WERI-Rb-1 (cell line): ENCODE measurements at regions not wholly inside any gene's neighbourhood (a gene's known extent, or its start where the extent isn't known, plus 50 kb on each side); places are given as distances from the start of the nearest gene placed in this dataset.

Experiments used
- DNase-seq: peaks from one replicate; pipeline ENCODE4 v3.0.0-alpha.2; 2020
- H3K27ac ChIP-seq: fragments of 250-450 bp; sonication (Bioruptor Pico); 2 replicates; pipeline ENCODE4 v1.5.1; 2020; ENCODE audit warnings: mild to moderate bottlenecking, moderate library complexity
- H3K27me3 ChIP-seq: fragments of 250-450 bp; sonication (Bioruptor Pico); 2 replicates; pipeline ENCODE4 v1.5.1; 2021; ENCODE audit warnings: mild to moderate bottlenecking, low read depth, moderate library complexity; ENCODE audit not compliant: insufficient read depth, severe bottlenecking
- H3K36me3 ChIP-seq: fragments of 250-450 bp; sonication (Bioruptor Pico); 2 replicates; pipeline ENCODE4 v1.5.1; 2020; ENCODE audit warnings: mild to moderate bottlenecking, moderate library complexity
- H3K4me3 ChIP-seq: 2 replicates; pipeline ENCODE4 v1.5.1; 2011; ENCODE audit warnings: low read depth, mild to moderate bottlenecking, control low read depth, low read length
- H3K9me3 ChIP-seq: fragments of 250-450 bp; sonication (Bioruptor Pico); 2 replicates; pipeline ENCODE4 v1.5.1; 2021; ENCODE audit warnings: mild to moderate bottlenecking, moderate library complexity; ENCODE audit not compliant: severe bottlenecking
- CTCF ChIP-seq: IDR thresholded peaks from 2 replicates; pipeline ENCODE4 v1.5.1; 2011; ENCODE audit warnings: low read depth, mild to moderate bottlenecking, control low read depth, inconsistent platforms, low read length

GRCh38 chr7:153380636-153381035 is 621.1 kb downstream of the ACTR3B start:
- TF ChIP-seq CTCF, result no peak
- Histone ChIP-seq H3K27ac (no peak overlapping the region), H3K27me3 (peaks cover 94% of the 10 kb centered on the region), H3K9me3 (no peaks in the 10 kb centered on the region), H3K4me3 (no peak overlapping the region), H3K36me3 (no peaks in the 10 kb centered on the region)
- no peak for DNase-seq

GRCh38 chr7:153381275-153382040 is 621.9 kb downstream of the ACTR3B start:
- peak; percentile 84 for TF ChIP-seq CTCF
- DNase-seq, result peak; percentile 20

GRCh38 chr7:153382641-153383101 is 623.1 kb downstream of the ACTR3B start:
- Histone ChIP-seq H3K27ac (no peak overlapping the region), H3K36me3 (no peaks in the 10 kb centered on the region), H3K9me3 (no peaks in the 10 kb centered on the region), H3K4me3 (no peak overlapping the region), H3K27me3 (peaks cover 94% of the 10 kb centered on the region)
- no peak for TF ChIP-seq CTCF
- DNase-seq, result no peak

More at GRCh38 chr7:153381275-153382040, 621.9 kb downstream of the ACTR3B start:
- Histone ChIP-seq H3K27me3 (peaks cover 98% of the 10 kb centered on the region), H3K36me3 (no peaks in the 10 kb centered on the region), H3K4me3 (no peak overlapping the region), H3K9me3 (no peaks in the 10 kb centered on the region), H3K27ac (no peak overlapping the region)

- Histone ChIP-seq H3K9me3 (no peaks in the 10 kb centered on the region), H3K27me3 (peaks cover 83% of the 10 kb centered on the region), H3K27ac (no peak overlapping the region), H3K4me3 (no peak overlapping the region), H3K36me3 (no peaks in the 10 kb centered on the region)
- no peak for DNase-seq
- no peak for TF ChIP-seq CTCF
Observed at GRCh38 chr7:153383781-153384180, 624.2 kb downstream of the ACTR3B start.

GRCh38 chr7:153385502-153385901 is 626.0 kb downstream of the ACTR3B start:
- no peak overlapping the region for H3K4me3 ChIP-seq
- no peaks in the 10 kb centered on the region for H3K9me3 ChIP-seq
- no peak for DNase-seq
- H3K27ac ChIP-seq, result no peak overlapping the region
- peaks cover 72% of the 10 kb centered on the region for H3K27me3 ChIP-seq
- H3K36me3 ChIP-seq, result no peaks in the 10 kb centered on the region
- TF ChIP-seq CTCF, result no peak

- H3K36me3 ChIP-seq, result no peaks in the 10 kb centered on the region
- TF ChIP-seq CTCF, result no peak
- H3K9me3 ChIP-seq, result no peaks in the 10 kb centered on the region
- H3K27ac ChIP-seq, result no peak overlapping the region
- peaks cover 62% of the 10 kb centered on the region for H3K27me3 ChIP-seq
- H3K4me3 ChIP-seq, result no peak overlapping the region
- DNase-seq, result no peak
Observed at GRCh38 chr7:153386556-153386955, 627.0 kb downstream of the ACTR3B start.
